ENCODE measurements at regions not wholly inside any gene's neighbourhood (a gene's known extent, or its start where the extent isn't known, plus 50 kb on each side); places are given as distances from the start of the nearest gene placed in this dataset.

GRCh38 chr10:91021901-91022300 lies 101.0 kb upstream of the ANKRD1 start:
- DNase-seq (ENCODE audit: low spot score), result no peak
- in situ Hi-C loops (cut with MboI; ENCODE audit: low pct_unique_long_range_greater_than_20kb, low sequenced_read_pairs, unreplicated experiment), result no loop called here
- TF ChIP-seq CTCF (IDR thresholded peaks at IDR 0.05; ENCODE audit: extremely low read depth, insufficient read depth, missing control alignments), result no peak

- no peak for TF ChIP-seq CTCF (IDR thresholded peaks at IDR 0.05; ENCODE audit: extremely low read depth, insufficient read depth, missing control alignments)
- in situ Hi-C loops (cut with MboI; ENCODE audit: low pct_unique_long_range_greater_than_20kb, low sequenced_read_pairs, unreplicated experiment), result no loop called here
- no peak for DNase-seq (ENCODE audit: low spot score)
These were observed 101.5 kb upstream of the ANKRD1 start for GRCh38 chr10:91022390-91022789.

- no peak for DNase-seq (ENCODE audit: low spot score)
- in situ Hi-C loops (cut with MboI; ENCODE audit: low pct_unique_long_range_greater_than_20kb, low sequenced_read_pairs, unreplicated experiment), result no loop called here
These were observed 102.2 kb upstream of the ANKRD1 start for GRCh38 chr10:91022924-91023699.

GRCh38 chr10:91023700-91024398 lies 103.0 kb upstream of the ANKRD1 start:
- TF ChIP-seq CTCF (IDR thresholded peaks at IDR 0.05; ENCODE audit: extremely low read depth, insufficient read depth, missing control alignments), result no peak
- in situ Hi-C loops (cut with MboI; ENCODE audit: low pct_unique_long_range_greater_than_20kb, low sequenced_read_pairs, unreplicated experiment), result no loop called here
- DNase-seq (ENCODE audit: low spot score), result no peak

More at GRCh38 chr10:91022924-91023699, 102.2 kb upstream of the ANKRD1 start:
- TF ChIP-seq CTCF (IDR thresholded peaks at IDR 0.05; ENCODE audit: extremely low read depth, insufficient read depth, missing control alignments), result no peak

GRCh38 chr10:91024541-91024940 lies 103.7 kb upstream of the ANKRD1 start:
- TF ChIP-seq CTCF (IDR thresholded peaks at IDR 0.05; ENCODE audit: extremely low read depth, insufficient read depth, missing control alignments), result no peak
- no peak for DNase-seq (ENCODE audit: low spot score)
- in situ Hi-C loops (cut with MboI; ENCODE audit: low pct_unique_long_range_greater_than_20kb, low sequenced_read_pairs, unreplicated experiment), result no loop called here

GRCh38 chr10:91032611-91033206 lies 111.8 kb upstream of the ANKRD1 start:
- TF ChIP-seq CTCF (IDR thresholded peaks at IDR 0.05; ENCODE audit: extremely low read depth, insufficient read depth, missing control alignments), result no peak
- in situ Hi-C loops (cut with MboI; ENCODE audit: low pct_unique_long_range_greater_than_20kb, low sequenced_read_pairs, unreplicated experiment), result no loop called here
- no peak for DNase-seq (ENCODE audit: low spot score)
